Endothelial cell of umbilical vein (primary cell): ENCODE measurements at regions not wholly inside any gene's neighbourhood (a gene's known extent, or its start where the extent isn't known, plus 50 kb on each side); places are given as distances from the start of the nearest gene placed in this dataset.

Experiments
- BruUV-seq: library from RNA; stranded (reverse); fragments of 400-500 nt; replicated peaks from 2 replicates; lab custom pipeline; 2021; lab: Mats Ljungman, UMichigan
- CTCF ChIA-PET: fragments of 300-600, 350-600 bp; sonication (Branson Sonifier 250); formaldehyde crosslinking; loops from one replicate; lab custom pipeline; 2021; ENCODE audit warnings: antibody characterized with exemption, inconsistent platforms; lab: Charles Lee
- POLR2A ChIA-PET: fragments of 300-600, 350-600 bp; sonication (Branson Sonifier 250); formaldehyde crosslinking; loops from one replicate; lab custom pipeline; 2021; ENCODE audit warnings: antibody characterized with exemption, inconsistent platforms; lab: Charles Lee
- DNase-seq: peaks from one replicate; pipeline ENCODE4 v3.0.0-alpha.2; 2011; ENCODE audit warnings: low read depth, low spot score
- FAIRE-seq: peaks from 2 replicates; lab custom pipeline; 2011; peaks lifted over from hg19 to GRCh38; lab: Jason Lieb, UNC
- H2AFZ ChIP-seq: 2 replicates; pipeline ENCODE4 v1.6.0; 2012; ENCODE audit warnings: low read depth, low read length, control low read depth, inconsistent platforms
- H3K27ac ChIP-seq: 2 replicates; pipeline ENCODE4 v1.5.1; 2011; ENCODE audit warnings: low read depth, mild to moderate bottlenecking, control low read depth, low read length, moderate library complexity; ENCODE audit not compliant: insufficient read depth
- H3K27me3 ChIP-seq, 2 experiments: 2 replicates each; pipeline versions ENCODE4 v1.6.0 to v1.6.1; 2011; ENCODE audit warnings: low read length in 2 of 2, mixed read lengths in 1 of 2; ENCODE audit not compliant: control insufficient read depth in 2 of 2, insufficient read depth in 2 of 2
- H3K36me3 ChIP-seq, 2 experiments: 2 replicates in 1 of 2; 3 replicates in 1 of 2; pipeline ENCODE4 v1.5.1; 2011; ENCODE audit warnings: low read length in 2 of 2, mild to moderate bottlenecking in 1 of 2, moderate library complexity in 1 of 2; ENCODE audit not compliant: control insufficient read depth in 2 of 2, insufficient read depth in 2 of 2; ENCODE audit errors: extremely low read depth in 1 of 2
- H3K4me1 ChIP-seq: 3 replicates; pipeline ENCODE4 v1.5.1; 2011; ENCODE audit warnings: mild to moderate bottlenecking, low read length; ENCODE audit not compliant: control insufficient read depth, insufficient read depth; ENCODE audit errors: extremely low read depth
- H3K4me2 ChIP-seq: 2 replicates; pipeline ENCODE4 v1.6.1; 2011; ENCODE audit warnings: low read length, control low read depth, mixed read lengths; ENCODE audit not compliant: insufficient read depth
- H3K4me3 ChIP-seq, 3 experiments: fragments of 200-600 bp in 1 of 3; sonication (generic), shearing (Covaris generic) in 1 of 3; replicated peaks in 1 of 3; 2 replicates each; pipeline ENCODE4 v1.5.1; 2011 to 2016; ENCODE audit warnings: control low read depth in 3 of 3, low read length in 3 of 3, mild to moderate bottlenecking in 2 of 3, inconsistent platforms in 1 of 3, low read depth in 1 of 3, moderate library complexity in 1 of 3; ENCODE audit not compliant: insufficient read depth in 1 of 3
- H3K79me2 ChIP-seq: 2 replicates; pipeline ENCODE4 v1.6.0; 2012; ENCODE audit warnings: low read length, inconsistent platforms; ENCODE audit not compliant: control insufficient read depth, insufficient read depth
- H3K9ac ChIP-seq: replicated peaks from 2 replicates; pipeline ENCODE3; 2011; ENCODE audit warnings: low read length, control low read depth; ENCODE audit not compliant: insufficient read depth; ENCODE audit errors: extremely low read depth
- H3K9me1 ChIP-seq: replicated peaks from 3 replicates; pipeline ENCODE4 v1.6.0; 2011; ENCODE audit warnings: mild to moderate bottlenecking, low read length; ENCODE audit not compliant: control insufficient read depth, insufficient read depth; ENCODE audit errors: extremely low read depth
- H3K9me3 ChIP-seq: replicated peaks from 2 replicates; pipeline ENCODE4 v1.5.1; 2012; ENCODE audit warnings: low read length, inconsistent platforms; ENCODE audit not compliant: control insufficient read depth, insufficient read depth
- H4K20me1 ChIP-seq: replicated peaks from 2 replicates; pipeline ENCODE3; 2011; ENCODE audit warnings: mild to moderate bottlenecking, low read length; ENCODE audit not compliant: control insufficient read depth, insufficient read depth; ENCODE audit errors: extremely low read depth
- CTCF ChIP-seq, 2 donors: IDR thresholded peaks; 1 replicate in 1 of 2; 2 replicates in 1 of 2; pipeline ENCODE4 v1.5.1; 2011; ENCODE audit warnings: low read length in 2 of 2, mild to moderate bottlenecking in 2 of 2, moderate library complexity in 2 of 2, control low read depth in 1 of 2, inconsistent platforms in 1 of 2, low read depth in 1 of 2; ENCODE audit not compliant: insufficient read depth in 1 of 2; ENCODE audit errors: extremely low read depth in 1 of 2
- EZH2 ChIP-seq: IDR thresholded peaks from 2 replicates; pipeline ENCODE4 v1.6.1; 2012; ENCODE audit warnings: borderline replicate concordance, low read depth, mild to moderate bottlenecking, moderate library complexity, low read length, inconsistent platforms; ENCODE audit not compliant: severe bottlenecking
- FOS ChIP-seq: IDR thresholded peaks from 2 replicates; pipeline ENCODE4 v1.6.1; 2011; ENCODE audit warnings: mild to moderate bottlenecking, low read length, moderate library complexity, borderline replicate concordance; ENCODE audit not compliant: insufficient read depth
- GATA2 ChIP-seq: IDR thresholded peaks from 2 replicates; pipeline ENCODE4 v1.7.0; 2011; ENCODE audit warnings: low read depth, mild to moderate bottlenecking, moderate library complexity, mixed read lengths, low read length; ENCODE audit not compliant: insufficient read length, insufficient read depth
- JUN ChIP-seq: IDR thresholded peaks from 2 replicates; pipeline ENCODE4 v1.6.1; 2011; ENCODE audit warnings: borderline replicate concordance, low read depth; ENCODE audit not compliant: insufficient read length, insufficient read depth
- MAX ChIP-seq: IDR thresholded peaks from 2 replicates; pipeline ENCODE4 v1.6.1; 2011; ENCODE audit not compliant: insufficient read depth, insufficient read length
- MYC ChIP-seq: IDR thresholded peaks from one replicate; pipeline ENCODE4 v1.6.1; 2011; ENCODE audit warnings: mild to moderate bottlenecking, low read depth, low read length
- POLR2A ChIP-seq: IDR thresholded peaks from 2 replicates; pipeline ENCODE4 v1.6.1; 2012; ENCODE audit warnings: low read depth, mild to moderate bottlenecking, control low read depth, low read length
- POLR2AphosphoS5 ChIP-seq: IDR thresholded peaks from 2 replicates; pipeline ENCODE4 v1.6.1; 2012; ENCODE audit warnings: low read depth, mild to moderate bottlenecking, control low read depth, low read length, moderate library complexity; ENCODE audit not compliant: insufficient read depth
- dilution Hi-C: fragments of 300-500 bp; cut with MboI; formaldehyde crosslinking; loops from one replicate; pipeline ENCODE4 v1.15.0; 2019; ENCODE audit warnings: low sequenced_read_pairs; ENCODE audit not compliant: extremely low pct_ligation_motif_present
- intact Hi-C: fragments of 100-400 bp; cut with micrococcal nuclease; formaldehyde crosslinking; loops from one replicate; pipeline ENCODE4 v1.10.0; 2022

DNA sequence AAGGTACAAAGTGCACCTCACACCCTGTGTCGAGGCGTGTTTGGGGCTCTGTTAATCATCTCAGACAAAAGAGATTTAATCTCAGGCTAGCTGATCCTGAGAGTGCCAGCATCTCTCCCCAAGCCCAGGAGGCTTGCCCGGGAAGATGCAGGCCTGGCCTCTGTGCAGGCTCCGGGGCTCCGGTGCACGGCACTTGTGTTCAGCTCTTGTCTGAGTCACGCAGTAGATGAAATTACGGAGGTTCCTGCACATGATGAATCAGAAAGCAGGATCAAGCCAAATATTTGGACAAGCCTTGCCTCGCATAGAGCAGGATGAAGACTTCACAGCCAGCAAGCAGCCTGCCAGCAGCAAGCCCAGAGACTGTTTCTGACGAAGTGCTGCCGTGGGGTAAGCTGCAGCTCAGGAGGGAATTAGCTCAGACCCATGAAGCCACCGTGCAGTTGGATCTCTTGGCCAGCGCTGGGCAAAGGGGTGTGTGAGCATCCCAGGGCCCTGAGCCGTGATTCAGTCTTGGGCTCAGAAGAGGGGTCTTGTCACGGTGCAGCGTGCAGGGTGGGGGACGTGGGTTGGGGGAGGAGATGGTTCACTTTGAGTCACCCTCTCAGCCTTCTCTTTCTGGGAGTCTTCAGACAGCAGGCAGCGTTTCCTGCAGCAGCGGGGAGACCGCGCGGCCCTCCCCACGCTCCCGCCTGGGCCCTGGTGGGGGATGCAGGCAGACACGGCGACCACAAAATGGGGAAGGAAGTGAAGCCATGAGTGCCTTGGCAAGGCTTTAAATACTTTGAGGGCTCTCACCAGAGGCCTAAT, 89.2 kb upstream of the MEF2A start:
- dilution Hi-C loops (no loop called here), intact Hi-C loops (loop anchor here (1.0 kb wide), 2 partner anchors 10 to 21 kb away; no protein-coding TSS in a partner anchor)
- Histone ChIP-seq H2AFZ (peak overlapping the region; percentile 82), H3K4me3 (no peak overlapping the region), H4K20me1 (no peaks in the 10 kb centered on the region), H3K36me3 (no peaks in the 10 kb centered on the region), H3K27ac (peak overlapping the region; percentile 36), H3K4me1 (peaks cover 17% of the 10 kb centered on the region), H3K9me3 (no peaks in the 10 kb centered on the region), H3K27me3 (no peaks in the 10 kb centered on the region), H3K4me2 (peak overlapping the region; percentile 32), H3K79me2 (no peaks in the 10 kb centered on the region), H3K9me1 (no peaks in the 10 kb centered on the region), H3K9ac (no peak overlapping the region)
- TF ChIP-seq MAX (no peak), JUN (peak; percentile 48), FOS (peak; percentile 91), POLR2AphosphoS5 (peak; percentile 65), MYC (no peak)
- ChIA-PET POLR2A (no interaction called here), CTCF (interaction anchor here (0.6 to 2.4 kb wide), 11 partner anchors 9 to 290 kb away, joined by 3 to 14 read pairs (median 4); no protein-coding TSS in a partner anchor)
- BruUV-seq: no TSS peak
- peak; percentile 98 for FAIRE-seq
- DNase-seq: peak; percentile 84

GRCh38 chr15:99477791-99478471, 87.9 kb upstream of the MEF2A start:
- dilution Hi-C loops (no loop called here), intact Hi-C loops (no loop called here)
- TF ChIP-seq POLR2A: no peak
- no peak for TF ChIP-seq FOS
- TF ChIP-seq JUN: no peak
- TF ChIP-seq EZH2: no peak
- TF ChIP-seq CTCF (IDR thresholded peaks at IDR 0.05; ENCODE audit: extremely low read depth in 1 of 2, insufficient read depth in 1 of 2, low read depth in 1 of 2, low read length in 2 of 2): no peak
- no peak for TF ChIP-seq MAX
- TF ChIP-seq MYC: no peak
- TF ChIP-seq POLR2AphosphoS5: no peak
- TF ChIP-seq GATA2: no peak
- H3K4me2 ChIP-seq: no peak overlapping the region
- H2AFZ ChIP-seq: no peak overlapping the region
- no peaks in the 10 kb centered on the region for H3K9me3 ChIP-seq
- DNase-seq: no peak
- H3K36me3 ChIP-seq: no peaks in the 10 kb centered on the region
- no peaks in the 10 kb centered on the region for H4K20me1 ChIP-seq
- H3K9ac ChIP-seq: no peak overlapping the region
- peaks cover 17% of the 10 kb centered on the region for H3K4me1 ChIP-seq
- no TSS peak for BruUV-seq
- FAIRE-seq: no peak
- no peaks in the 10 kb centered on the region for H3K27me3 ChIP-seq
- H3K27ac ChIP-seq: no peak overlapping the region
- no peaks in the 10 kb centered on the region for H3K9me1 ChIP-seq
- CTCF ChIA-PET: interaction anchor here (0.9 to 2.4 kb wide), 6 partner anchors 9 to 226 kb away, joined by 3 to 14 read pairs (median 6); no protein-coding TSS in a partner anchor
- POLR2A ChIA-PET: no interaction called here
- H3K79me2 ChIP-seq: no peaks in the 10 kb centered on the region
- H3K4me3 ChIP-seq: no peak overlapping the region
